DMS79 treated with DMSO at 0.1 percent for 48 hours (cell line): ENCODE measurements at regions not wholly inside any gene's neighbourhood (a gene's known extent, or its start where the extent isn't known, plus 50 kb on each side); places are given as distances from the start of the nearest gene placed in this dataset.

Experiments
- DNase-seq: peaks from one replicate; lab custom pipeline; 2025; lab: John Stamatoyannopoulos, UW

GRCh38 chr12:105992849-105993740 is 145.7 kb downstream of the NUAK1 start:
- no peak for DNase-seq

- no peak for DNase-seq
These were observed 144.8 kb downstream of the NUAK1 start for GRCh38 chr12:105993766-105994555.

DNA sequence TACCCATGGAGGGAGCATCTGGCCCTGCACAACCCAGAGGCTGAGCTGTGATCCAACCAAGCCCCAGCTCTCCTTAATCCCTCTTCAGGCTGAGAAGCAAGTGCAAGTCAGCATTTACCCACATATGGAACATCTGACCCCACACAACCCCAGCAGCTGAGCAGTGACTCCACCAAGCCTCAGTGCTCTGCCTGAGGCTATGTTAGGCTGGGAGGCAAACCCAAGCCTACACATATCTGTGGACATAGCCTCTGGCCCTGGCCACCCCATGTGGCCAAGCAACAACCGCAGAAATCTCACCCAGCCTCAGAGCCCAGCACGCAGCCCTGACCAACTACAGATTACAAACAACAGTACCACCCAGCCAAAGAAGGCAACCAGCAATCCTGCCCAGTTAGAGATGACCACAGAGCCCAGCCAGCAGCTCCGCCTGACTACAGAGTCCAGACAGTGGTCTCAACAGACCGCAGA is 142.8 kb downstream of the NUAK1 start:
- DNase-seq, result no peak

DNA sequence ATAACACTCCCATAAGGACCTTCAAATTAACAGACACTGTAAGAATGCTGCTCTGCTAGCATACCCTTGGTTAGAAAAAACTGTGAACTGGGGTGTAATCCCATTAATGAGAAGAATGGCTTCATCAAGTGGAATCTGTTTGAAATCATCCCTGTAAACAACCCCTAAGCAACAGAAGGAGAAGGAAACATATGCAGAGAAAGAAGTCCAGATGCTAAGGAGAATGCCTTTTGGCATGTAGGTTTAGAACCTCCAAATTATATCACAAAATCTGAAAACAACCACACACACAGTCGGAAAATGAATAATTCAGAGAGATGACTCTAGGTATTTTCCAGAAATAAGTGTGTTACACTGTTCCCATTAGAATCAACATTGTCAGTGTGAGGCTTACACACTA is 140.2 kb downstream of the NUAK1 start:
- no peak for DNase-seq

DNA sequence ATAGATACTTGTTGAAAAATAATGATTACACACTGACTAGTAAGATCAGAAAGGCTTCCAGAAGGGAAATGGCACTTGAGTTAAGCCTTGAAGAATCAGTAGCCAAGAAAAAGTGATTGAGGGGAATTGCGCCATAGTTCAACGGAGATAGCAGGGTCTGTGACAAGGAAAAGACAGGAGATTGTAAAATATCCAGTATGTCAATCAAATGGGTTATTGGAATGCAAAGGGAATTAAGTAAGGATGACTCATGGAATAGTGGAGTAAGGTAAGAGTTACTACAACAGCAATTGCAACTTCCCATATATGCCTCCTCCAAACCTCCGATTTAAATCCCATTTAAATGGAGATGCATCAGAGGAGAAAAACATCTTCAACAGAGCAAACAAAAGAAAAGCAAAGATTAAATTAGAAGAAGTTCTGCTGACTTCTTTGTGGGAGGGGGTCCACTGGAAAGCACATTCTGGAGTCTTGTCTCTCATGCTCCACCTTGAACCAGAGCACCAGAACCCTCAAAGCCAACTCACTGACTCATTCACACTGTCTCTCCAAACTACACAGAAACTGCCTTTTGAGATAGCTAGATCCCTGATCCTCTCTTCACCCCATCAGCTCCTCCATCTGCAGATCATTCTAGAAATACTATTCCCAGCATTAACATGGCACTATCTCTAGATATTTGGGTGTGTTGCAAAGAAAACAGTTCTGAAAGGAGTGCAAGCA is 138.2 kb downstream of the NUAK1 start:
- DNase-seq, result no peak

DNA sequence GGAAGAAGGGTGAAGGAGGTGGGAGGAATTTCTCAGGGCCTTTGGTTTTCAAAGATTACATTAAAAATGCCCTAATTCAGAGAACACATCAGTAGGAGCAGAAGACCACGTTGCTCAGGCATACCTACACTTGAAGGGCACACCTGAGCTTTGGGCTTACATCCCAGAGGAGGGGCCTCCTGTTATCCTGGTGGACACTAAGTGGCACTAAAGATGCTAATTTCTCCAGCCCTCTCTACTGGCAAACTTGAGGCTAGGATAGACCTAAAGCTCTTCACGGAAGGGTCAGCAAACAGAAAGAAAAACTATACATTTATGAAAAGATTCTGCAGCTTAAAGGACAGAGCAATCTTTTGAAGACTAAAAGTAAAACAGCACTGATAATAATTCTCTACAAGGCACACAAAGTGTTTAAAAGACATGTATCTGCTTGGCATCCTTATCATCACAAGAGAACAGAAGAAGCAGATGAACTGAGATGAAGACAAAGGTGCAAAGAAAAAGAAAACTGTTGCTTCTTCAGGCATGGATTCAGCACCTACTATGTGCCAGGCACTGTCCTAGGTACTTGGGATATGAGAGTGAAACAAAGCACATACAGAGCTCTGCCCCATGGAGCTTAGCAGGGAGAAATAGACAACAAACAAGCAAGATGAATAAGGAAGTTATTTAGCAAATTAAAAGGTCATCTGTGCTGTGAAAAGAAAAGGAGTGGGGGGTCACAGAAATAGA is 137.5 kb downstream of the NUAK1 start:
- DNase-seq, result no peak

GRCh38 chr12:106001837-106002218 is 136.9 kb downstream of the NUAK1 start:
- no peak for DNase-seq

DNA sequence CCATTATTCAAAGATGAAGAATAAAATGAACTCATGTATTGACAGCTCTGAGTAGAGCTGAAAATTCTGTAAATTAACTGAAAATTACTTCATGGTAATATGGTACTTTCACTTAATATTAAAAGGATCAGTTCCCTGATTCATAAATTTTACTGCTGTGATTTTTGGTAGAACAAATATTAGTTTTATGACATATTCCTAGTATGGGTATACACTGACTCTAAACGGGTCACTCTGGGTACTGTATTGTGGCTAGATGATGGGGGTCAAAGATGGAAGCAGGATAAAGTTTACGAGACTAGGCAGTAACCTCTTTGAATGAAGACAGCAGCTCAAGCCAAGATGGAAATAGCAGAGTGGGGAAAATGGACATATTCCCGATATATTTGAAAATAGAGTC is 135.5 kb downstream of the NUAK1 start:
- DNase-seq, result no peak

DNA sequence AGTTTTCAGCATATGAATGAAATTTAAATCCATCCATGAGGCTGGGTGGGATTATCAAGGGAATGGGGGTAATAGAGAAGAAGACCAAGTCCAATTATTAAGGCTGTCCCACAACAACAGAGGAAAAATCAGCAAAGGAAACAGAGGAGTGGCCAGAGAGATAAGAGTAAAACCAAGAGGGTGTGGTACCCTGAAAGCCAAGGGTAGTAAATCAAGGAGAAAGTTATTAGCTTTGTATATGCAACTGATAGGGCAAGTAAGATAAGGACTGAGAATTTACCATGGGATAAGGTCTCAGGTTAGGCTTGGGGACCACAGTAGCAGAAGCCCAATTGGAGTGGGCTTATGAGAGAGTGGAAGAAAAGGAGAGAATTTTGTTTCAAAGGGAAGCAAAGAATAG is 134.5 kb downstream of the NUAK1 start:
- no peak for DNase-seq

GRCh38 chr12:106006382-106006781 is 132.4 kb downstream of the NUAK1 start:
- DNase-seq, result no peak

DNA sequence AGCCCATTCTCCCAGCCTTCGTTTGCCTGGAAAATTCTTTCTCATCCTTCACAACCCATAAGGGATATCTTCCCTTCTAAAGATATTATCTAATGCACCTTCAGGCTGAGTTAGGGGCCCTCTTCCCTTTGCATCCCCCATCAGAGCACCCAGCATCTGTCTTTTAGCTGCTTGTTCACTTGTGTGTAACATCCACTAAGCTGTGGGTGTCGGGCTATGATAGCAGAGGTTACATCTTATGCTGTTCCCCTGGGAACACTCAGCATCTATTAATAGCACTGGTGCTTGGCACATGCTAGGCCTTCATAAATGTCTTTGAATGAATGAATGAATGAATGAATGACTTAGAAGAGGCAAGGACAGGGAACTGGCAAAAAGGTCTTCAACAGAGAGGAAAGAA is 131.8 kb downstream of the NUAK1 start:
- no peak for DNase-seq

DNA sequence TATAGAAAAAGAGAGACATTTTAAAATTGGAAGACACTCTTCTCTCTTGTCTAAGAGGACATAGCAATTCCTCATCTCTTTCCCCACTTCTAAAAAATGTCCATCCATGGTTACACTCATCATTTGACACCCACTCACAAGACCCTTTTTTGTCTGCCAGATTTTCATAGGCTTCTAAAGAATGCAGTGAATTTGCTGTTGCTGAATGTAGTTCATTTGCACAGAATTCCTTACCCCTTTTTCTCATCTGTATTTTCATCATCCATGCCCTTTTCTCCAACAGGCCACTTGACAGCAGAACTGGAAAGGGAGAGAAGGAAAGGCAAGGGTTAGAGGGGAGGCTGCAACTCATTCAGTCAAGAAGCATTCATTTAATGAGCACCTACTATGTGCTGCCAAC is 128.0 kb downstream of the NUAK1 start:
- DNase-seq, result no peak
